Fibroblast of skin of right biceps (primary cell): ENCODE measurements at regions not wholly inside any gene's neighbourhood (a gene's known extent, or its start where the extent isn't known, plus 50 kb on each side); places are given as distances from the start of the nearest gene placed in this dataset.

Experiments
- DNase-seq: peaks from one replicate; pipeline ENCODE4 v3.0.0-alpha.2; 2013

GRCh38 chr11:76721755-76722677 lies 51.5 kb upstream of the LRRC32 start:
- peak; percentile 69 for DNase-seq

GRCh38 chr11:76723142-76723541 lies 52.6 kb upstream of the LRRC32 start:
- no peak for DNase-seq

GRCh38 chr11:76723548-76723947 lies 53.0 kb upstream of the LRRC32 start:
- no peak for DNase-seq

GRCh38 chr11:76724171-76724768 lies 53.7 kb upstream of the LRRC32 start:
- no peak for DNase-seq

DNA sequence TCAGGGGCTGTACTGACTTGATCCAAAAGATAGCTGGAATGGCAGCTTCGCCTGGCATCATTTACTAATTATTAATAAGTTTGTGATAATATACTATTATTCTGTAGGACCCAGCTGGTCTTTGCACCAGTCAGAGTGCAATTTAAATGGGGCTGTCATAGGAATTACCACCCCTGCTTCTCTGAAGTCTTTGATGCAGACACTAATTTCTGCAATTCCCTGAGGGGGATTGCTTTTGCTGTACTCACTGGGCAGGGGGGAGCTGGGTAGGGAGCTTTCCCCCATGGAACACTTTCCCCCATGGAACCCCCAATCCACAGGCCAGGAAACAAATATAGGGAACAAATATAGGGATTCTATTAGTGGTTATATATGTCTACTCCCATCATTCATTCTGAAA lies 54.9 kb upstream of the TSKU start:
- no peak for DNase-seq

GRCh38 chr11:76728778-76729177 lies 54.4 kb upstream of the TSKU start:
- no peak for DNase-seq

DNA sequence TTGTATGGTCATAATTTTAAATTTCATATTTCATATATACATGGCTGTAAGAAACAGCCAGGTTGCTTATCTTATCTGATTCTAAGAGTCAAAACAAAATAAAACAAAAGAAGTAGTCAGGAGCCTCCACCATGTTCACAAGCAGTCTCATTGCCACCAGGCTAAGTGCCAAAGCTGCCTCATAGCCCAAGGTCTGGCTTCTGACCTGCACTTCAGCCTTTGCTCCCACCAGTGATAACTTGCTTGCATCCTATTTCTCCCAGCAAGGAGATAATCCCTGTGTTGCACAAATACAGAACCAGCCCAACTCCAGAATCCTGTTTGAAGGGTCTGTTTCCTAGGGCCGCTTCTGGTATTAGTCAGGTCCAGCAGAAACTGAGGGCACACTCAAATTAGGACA lies 53.9 kb upstream of the TSKU start:
- DNase-seq: no peak

GRCh38 chr11:76730887-76731565 lies 52.1 kb upstream of the TSKU start:
- DNase-seq: no peak

- no peak for DNase-seq
Observed at GRCh38 chr11:76732643-76733042, 50.5 kb upstream of the TSKU start.
